ENCODE measurements at regions not wholly inside any gene's neighbourhood (a gene's known extent, or its start where the extent isn't known, plus 50 kb on each side); places are given as distances from the start of the nearest gene placed in this dataset.

DNA sequence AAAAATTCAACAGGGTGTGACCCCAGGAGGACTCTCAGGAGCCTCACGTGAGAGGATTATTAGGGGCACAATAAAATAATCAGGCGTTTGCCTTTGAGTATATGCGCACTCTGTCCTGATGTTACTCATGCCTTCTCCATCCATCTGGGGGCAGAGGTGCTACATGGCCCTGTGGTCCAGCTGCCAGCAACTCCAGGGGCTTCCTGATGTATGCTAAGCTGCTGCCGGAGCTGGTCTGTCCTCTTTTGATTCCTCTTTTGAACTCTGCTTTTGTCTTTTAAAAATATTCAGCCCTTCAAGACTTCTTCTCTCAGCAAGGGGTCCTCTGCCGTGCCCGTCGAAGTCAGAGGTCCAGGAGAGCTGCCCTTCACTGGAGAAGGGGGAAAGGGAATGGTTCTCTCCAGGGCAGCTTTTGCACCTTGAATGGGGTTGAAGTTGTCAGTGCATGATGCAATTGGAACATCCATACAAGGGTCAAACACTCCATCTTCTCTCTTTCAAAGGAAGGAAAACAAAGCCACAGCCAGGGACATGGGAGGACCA is 431.4 kb downstream of the SHISA9 start:
- BruUV-seq (replicated peaks), result no TSS peak
- no peak for DNase-seq

More for the DNA sequence above, 431.4 kb downstream of the SHISA9 start:
- POLR2A ChIA-PET (ENCODE audit: unreplicated experiment), result no interaction called here
- Histone ChIP-seq H4K91ac (ENCODE audit: insufficient read depth, low read depth, low read length) (no peak overlapping the region), H3K4me2 (ENCODE audit: low read depth, low read length) (no peak overlapping the region), H4K5ac (ENCODE audit: low read depth, low read length) (no peak overlapping the region), H3K4ac (ENCODE audit: low read depth, low read length) (no peak overlapping the region), H3K14ac (replicated peaks; ENCODE audit: low read depth, low read length) (no peak overlapping the region), H3K79me1 (ENCODE audit: low read depth in 1 of 2, low read length in 2 of 2) (no peaks in the 10 kb centered on the region), H2BK15ac (ENCODE audit: low read depth, low read length) (no peak overlapping the region), H3K27me3 (ENCODE audit: control insufficient read depth, insufficient read depth, low read length) (no peaks in the 10 kb centered on the region), H3K9me3 (ENCODE audit: control insufficient read depth, insufficient read depth, low read length) (peaks cover 27% of the 10 kb centered on the region), H3K9ac (ENCODE audit: low read depth, low read length) (no peak overlapping the region), H4K8ac (ENCODE audit: low read depth in 2 of 2, low read length in 2 of 2) (no peak overlapping the region), H2AK5ac (ENCODE audit: low read depth, low read length) (no peak overlapping the region), H4K20me1 (ENCODE audit: insufficient read depth, low read length) (no peaks in the 10 kb centered on the region), H3K18ac (ENCODE audit: low read depth, low read length) (no peak overlapping the region), H3K27ac (ENCODE audit: insufficient read depth, low read length) (no peak overlapping the region), H3K4me1 (ENCODE audit: control insufficient read depth, insufficient read depth, low read length) (no peaks in the 10 kb centered on the region), H2AFZ (replicated peaks; ENCODE audit: low read length, poor library complexity) (no peak overlapping the region), H2BK20ac (ENCODE audit: low read depth, low read length) (no peak overlapping the region), H3K36me3 (ENCODE audit: control insufficient read depth, insufficient read depth, low read length) (no peaks in the 10 kb centered on the region), H2BK120ac (ENCODE audit: low read depth, low read length) (no peak overlapping the region), H2BK5ac (ENCODE audit: low read depth, low read length, poor library complexity, severe bottlenecking) (no peak overlapping the region), H3K23ac (ENCODE audit: low read depth, low read length) (no peak overlapping the region), H2AK9ac (replicated peaks; ENCODE audit: low read depth, low read length, poor library complexity) (no peak overlapping the region), H3K56ac (ENCODE audit: extremely low read depth, insufficient read depth, low read length) (no peak overlapping the region), H3K9me1 (ENCODE audit: insufficient read depth, low read length) (no peaks in the 10 kb centered on the region), H3K4me3 (ENCODE audit: insufficient read depth, low read depth, low read length) (no peak overlapping the region)
- CTCF ChIA-PET, result interaction anchor here (0.7 kb wide), 1 partner anchor 271 kb away, joined by 4 read pairs; no protein-coding TSS in a partner anchor
- no peak for TF ChIP-seq RAD21 (IDR thresholded peaks at IDR 0.05; ENCODE audit: low read length)
- TF ChIP-seq FOS (IDR thresholded peaks at IDR 0.05; ENCODE audit: low read depth, low read length), result no peak
- no peak for TF ChIP-seq NFE2L2 (IDR thresholded peaks at IDR 0.05; ENCODE audit: low read depth, low read length)
- TF ChIP-seq BHLHE40 (IDR thresholded peaks at IDR 0.05; ENCODE audit: low read depth, low read length), result no peak
- TF ChIP-seq MAFK (IDR thresholded peaks at IDR 0.05; ENCODE audit: low read depth, low read length), result no peak
- intact Hi-C loops (cut with micrococcal nuclease) (no loop called here), in situ Hi-C loops (cut with MboI; ENCODE audit: low sequenced_read_pairs) (no loop called here), dilution Hi-C loops (cut with HindIII; ENCODE audit: low sequenced_read_pairs, unreplicated experiment) (no loop called here)
- ATAC-seq (ENCODE audit: low read depth), result no peak
- 67% methylated on average over 3 of the region's 7 CpGs; no CpG with 5 or more reads in 1 of the 2 experiments for WGBS, 2 experiments (ENCODE audit: extremely low coverage in 2 of 2, insufficient read length in 1 of 2)

All from IMR-90 (cell line).